Activated T-cell treated with anti-CD3 and anti-CD28 coated beads, Interleukin-2, amount 50 U/mL, for 72 hours (primary cell): ENCODE measurements at regions not wholly inside any gene's neighbourhood (a gene's known extent, or its start where the extent isn't known, plus 50 kb on each side); places are given as distances from the start of the nearest gene placed in this dataset.

Experiments
- ATAC-seq, 2 donors: fragments of 150-1000 bp; cut with Tn5 transposase; replicated peaks in 1 of 2; 2 replicates each; pipeline ENCODE4 v1.10.0; 2021; ENCODE audit warnings: moderate library complexity in 2 of 2, mild to moderate bottlenecking in 1 of 2
- DNase-seq, 2 donors: peaks; one replicate each; pipeline ENCODE4 v3.0.0; 2021 to 2022; ENCODE audit warnings: mixed read lengths in 1 of 2
- H3K27ac Mint-ChIP-seq: one replicate; pipeline ENCODE4 v1.8.0; 2022; ENCODE audit warnings: mild to moderate bottlenecking, moderate library complexity, mixed read lengths
- H3K27me3 Mint-ChIP-seq: one replicate; pipeline ENCODE4 v1.8.0; 2022; ENCODE audit warnings: low read depth, mixed read lengths
- H3K36me3 Mint-ChIP-seq, 2 donors: one replicate each; pipeline ENCODE4 v1.8.0; 2022; ENCODE audit warnings: mixed read lengths in 2 of 2, mild to moderate bottlenecking in 1 of 2; ENCODE audit not compliant: insufficient read depth in 2 of 2
- H3K4me1 Mint-ChIP-seq: one replicate; pipeline ENCODE4 v1.8.0; 2022; ENCODE audit warnings: low read depth, mixed read lengths
- H3K4me3 Mint-ChIP-seq, 2 donors: one replicate each; pipeline ENCODE4 v1.8.0; 2022; ENCODE audit warnings: mild to moderate bottlenecking in 2 of 2, mixed read lengths in 2 of 2, moderate library complexity in 2 of 2
- H3K9me3 Mint-ChIP-seq, 2 donors: one replicate each; pipeline ENCODE4 v1.8.0; 2022; ENCODE audit warnings: mixed read lengths in 2 of 2

GRCh38 chr2:226066873-226067272 lies 667.4 kb downstream of the NYAP2 start:
- no peak for DNase-seq
- no peak for ATAC-seq
- Mint-ChIP-seq H3K9me3 (peaks cover 0 to 2% of the 10 kb centered on the region in 2 donors), H3K27me3 (no peaks in the 10 kb centered on the region), H3K4me1 (no peaks in the 10 kb centered on the region), H3K4me3 (no peak overlapping the region), H3K36me3 (no peaks in the 10 kb centered on the region), H3K27ac (no peak overlapping the region)

GRCh38 chr2:226066391-226066790 lies 666.9 kb downstream of the NYAP2 start:
- Mint-ChIP-seq H3K27me3 (no peaks in the 10 kb centered on the region), H3K4me3 (no peak overlapping the region), H3K9me3 (peaks cover 0 to 2% of the 10 kb centered on the region in 2 donors), H3K4me1 (no peaks in the 10 kb centered on the region), H3K27ac (no peak overlapping the region), H3K36me3 (no peaks in the 10 kb centered on the region)
- no peak for ATAC-seq
- no peak for DNase-seq

GRCh38 chr2:226064932-226065570 lies 665.5 kb downstream of the NYAP2 start:
- no peak overlapping the region for H3K4me3 Mint-ChIP-seq

GRCh38 chr2:226063704-226064440 lies 664.4 kb downstream of the NYAP2 start:
- ATAC-seq = no peak
- no peaks in the 10 kb centered on the region for H3K4me1 Mint-ChIP-seq
- peaks cover 13% of the 10 kb centered on the region for H3K27me3 Mint-ChIP-seq
- DNase-seq = no peak
- H3K4me3 Mint-ChIP-seq = no peak overlapping the region
- no peak overlapping the region for H3K27ac Mint-ChIP-seq
- no peaks in the 10 kb centered on the region for H3K36me3 Mint-ChIP-seq
- no peaks in the 10 kb centered on the region for H3K9me3 Mint-ChIP-seq

More at GRCh38 chr2:226064932-226065570, 665.5 kb downstream of the NYAP2 start:
- no peak for ATAC-seq
- H3K27ac Mint-ChIP-seq = no peak overlapping the region
- H3K27me3 Mint-ChIP-seq = peaks cover 1% of the 10 kb centered on the region
- H3K36me3 Mint-ChIP-seq = no peaks in the 10 kb centered on the region
- DNase-seq = no peak
- no peaks in the 10 kb centered on the region for H3K4me1 Mint-ChIP-seq
- H3K9me3 Mint-ChIP-seq = no peaks in the 10 kb centered on the region

GRCh38 chr2:226059961-226060627 lies 660.6 kb downstream of the NYAP2 start:
- Mint-ChIP-seq H3K9me3 (no peaks in the 10 kb centered on the region), H3K27me3 (peaks cover 20% of the 10 kb centered on the region), H3K4me3 (no peak overlapping the region), H3K36me3 (no peaks in the 10 kb centered on the region), H3K27ac (no peak overlapping the region), H3K4me1 (no peaks in the 10 kb centered on the region)
- ATAC-seq (no peak), DNase-seq (no peak)

GRCh38 chr2:226057914-226058313 lies 658.4 kb downstream of the NYAP2 start:
- H3K36me3 Mint-ChIP-seq = no peaks in the 10 kb centered on the region
- H3K4me3 Mint-ChIP-seq = no peak overlapping the region
- no peaks in the 10 kb centered on the region for H3K4me1 Mint-ChIP-seq
- DNase-seq = no peak
- no peak overlapping the region for H3K27ac Mint-ChIP-seq
- ATAC-seq = no peak
- H3K27me3 Mint-ChIP-seq = peaks cover 25% of the 10 kb centered on the region
- no peaks in the 10 kb centered on the region for H3K9me3 Mint-ChIP-seq

GRCh38 chr2:226057365-226057764 lies 657.9 kb downstream of the NYAP2 start:
- H3K9me3 Mint-ChIP-seq = no peaks in the 10 kb centered on the region
- no peak for DNase-seq
- H3K27ac Mint-ChIP-seq = no peak overlapping the region
- ATAC-seq = no peak
- no peaks in the 10 kb centered on the region for H3K36me3 Mint-ChIP-seq
- H3K4me1 Mint-ChIP-seq = no peaks in the 10 kb centered on the region
- H3K4me3 Mint-ChIP-seq = no peak overlapping the region
- H3K27me3 Mint-ChIP-seq = peaks cover 30% of the 10 kb centered on the region

- Mint-ChIP-seq H3K4me3 (no peak overlapping the region), H3K27ac (no peak overlapping the region), H3K4me1 (no peaks in the 10 kb centered on the region), H3K36me3 (no peaks in the 10 kb centered on the region), H3K27me3 (peaks cover 21% of the 10 kb centered on the region), H3K9me3 (no peaks in the 10 kb centered on the region)
- DNase-seq = no peak
- ATAC-seq = no peak
Measured at GRCh38 chr2:226052772-226053416, 653.4 kb downstream of the NYAP2 start.

- H3K9me3 Mint-ChIP-seq = no peaks in the 10 kb centered on the region
- no peaks in the 10 kb centered on the region for H3K36me3 Mint-ChIP-seq
- DNase-seq (no peak), ATAC-seq (no peak)
- H3K4me3 Mint-ChIP-seq = no peak overlapping the region
- H3K27me3 Mint-ChIP-seq = peaks cover 26% of the 10 kb centered on the region
- no peak overlapping the region for H3K27ac Mint-ChIP-seq
- no peaks in the 10 kb centered on the region for H3K4me1 Mint-ChIP-seq
Measured at GRCh38 chr2:226050822-226051221, 651.3 kb downstream of the NYAP2 start.

- peaks cover 26% of the 10 kb centered on the region for H3K27me3 Mint-ChIP-seq
- no peaks in the 10 kb centered on the region for H3K36me3 Mint-ChIP-seq
- no peak for DNase-seq
- ATAC-seq = no peak
- H3K27ac Mint-ChIP-seq = no peak overlapping the region
- H3K9me3 Mint-ChIP-seq = no peaks in the 10 kb centered on the region
- H3K4me1 Mint-ChIP-seq = no peaks in the 10 kb centered on the region
- no peak overlapping the region for H3K4me3 Mint-ChIP-seq
Measured at GRCh38 chr2:226048611-226049010, 649.1 kb downstream of the NYAP2 start.

GRCh38 chr2:226045080-226045479 lies 645.6 kb downstream of the NYAP2 start:
- DNase-seq (no peak), ATAC-seq (no peak)
- Mint-ChIP-seq H3K4me1 (no peaks in the 10 kb centered on the region), H3K4me3 (no peak overlapping the region), H3K36me3 (peaks cover 0 to 1% of the 10 kb centered on the region in 2 donors), H3K27ac (no peak overlapping the region), H3K27me3 (peaks cover 22% of the 10 kb centered on the region), H3K9me3 (no peaks in the 10 kb centered on the region)

GRCh38 chr2:226040344-226040900 lies 640.9 kb downstream of the NYAP2 start:
- Mint-ChIP-seq H3K36me3 (peaks cover 0 to 1% of the 10 kb centered on the region in 2 donors), H3K4me1 (no peaks in the 10 kb centered on the region), H3K4me3 (no peak overlapping the region), H3K27ac (no peak overlapping the region), H3K9me3 (peaks cover 0 to 3% of the 10 kb centered on the region in 2 donors), H3K27me3 (peaks cover 25% of the 10 kb centered on the region)
- ATAC-seq (no peak), DNase-seq (no peak)

GRCh38 chr2:226037526-226037925 lies 638.0 kb downstream of the NYAP2 start:
- peaks cover 0 to 5% of the 10 kb centered on the region in 2 donors for H3K9me3 Mint-ChIP-seq
- peaks cover 38% of the 10 kb centered on the region for H3K27me3 Mint-ChIP-seq
- peaks cover under 1% of the 10 kb centered on the region for H3K4me1 Mint-ChIP-seq
- no peak for DNase-seq
- ATAC-seq = no peak
- H3K36me3 Mint-ChIP-seq = peaks cover 0 to 1% of the 10 kb centered on the region in 2 donors
- no peak overlapping the region for H3K27ac Mint-ChIP-seq
- no peak overlapping the region for H3K4me3 Mint-ChIP-seq
